NCI-H1694 (cell line): ENCODE measurements at regions not wholly inside any gene's neighbourhood (a gene's known extent, or its start where the extent isn't known, plus 50 kb on each side); places are given as distances from the start of the nearest gene placed in this dataset.
A peak's percentile ranks its signal among the peaks of the same experiment; 100 is the strongest.

Experiments used
- DNase-seq: peaks from one replicate; lab custom pipeline; 2025; lab: John Stamatoyannopoulos, UW

DNA sequence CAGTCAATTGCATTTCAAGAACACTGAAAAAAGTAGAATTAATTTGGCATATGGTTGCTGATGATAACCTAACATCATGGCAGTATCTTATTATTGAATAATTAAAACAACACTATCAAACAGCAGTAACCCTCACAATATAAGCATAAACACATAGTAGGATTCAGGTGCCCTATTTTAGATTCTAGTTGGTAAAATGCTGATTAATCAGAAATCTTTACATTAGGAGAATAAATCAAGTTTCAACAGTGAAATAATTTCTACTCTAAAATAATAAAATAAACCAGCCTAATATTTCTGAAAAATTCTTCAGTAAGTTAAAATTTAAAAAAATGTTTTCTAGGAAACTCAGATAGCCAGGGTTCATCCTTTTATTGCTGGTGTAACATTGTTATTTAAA, 76.4 kb upstream of the NUDT12 start:
- DNase-seq, result no peak

DNA sequence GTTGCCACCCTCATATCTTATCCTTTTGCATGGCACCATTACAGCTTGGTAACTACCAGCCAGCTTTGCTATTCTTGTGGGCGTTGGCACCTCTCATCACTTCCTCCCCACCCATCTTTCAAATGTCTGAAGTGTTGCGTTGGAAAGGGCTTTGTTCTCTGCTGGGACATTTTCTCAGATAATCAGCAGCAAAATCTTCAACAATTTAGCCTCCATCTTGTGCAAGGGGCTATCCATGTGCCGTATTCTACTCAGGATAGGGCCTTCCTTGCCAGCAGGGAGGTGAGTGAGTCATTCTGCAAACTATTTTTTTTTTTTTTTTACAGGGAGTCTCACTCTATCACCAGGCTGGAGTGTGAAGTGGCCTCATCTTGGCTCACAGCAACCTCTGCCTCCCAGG, 62.1 kb upstream of the NUDT12 start:
- DNase-seq, result no peak

DNA sequence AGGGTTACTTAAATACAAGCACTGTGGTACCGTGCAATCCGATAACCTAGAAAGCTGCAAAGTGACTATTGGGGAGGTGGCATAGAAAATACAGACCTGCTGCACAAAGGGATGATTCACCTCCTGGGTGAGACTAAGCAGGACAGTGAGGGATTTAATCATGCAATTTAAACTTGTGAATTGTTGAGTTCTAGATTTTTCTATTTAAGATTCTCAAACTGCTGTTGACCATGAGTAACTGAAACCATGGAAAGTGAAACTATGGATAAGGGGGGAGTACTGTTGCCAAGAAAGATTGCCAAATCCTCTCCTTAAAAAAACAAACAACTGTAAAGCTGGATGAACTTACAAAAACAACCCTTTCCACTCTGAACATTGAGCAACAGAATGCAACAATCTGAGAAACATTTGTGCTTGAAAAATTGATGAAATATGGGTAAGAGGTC, 61.5 kb upstream of the NUDT12 start:
- DNase-seq, result no peak

DNA sequence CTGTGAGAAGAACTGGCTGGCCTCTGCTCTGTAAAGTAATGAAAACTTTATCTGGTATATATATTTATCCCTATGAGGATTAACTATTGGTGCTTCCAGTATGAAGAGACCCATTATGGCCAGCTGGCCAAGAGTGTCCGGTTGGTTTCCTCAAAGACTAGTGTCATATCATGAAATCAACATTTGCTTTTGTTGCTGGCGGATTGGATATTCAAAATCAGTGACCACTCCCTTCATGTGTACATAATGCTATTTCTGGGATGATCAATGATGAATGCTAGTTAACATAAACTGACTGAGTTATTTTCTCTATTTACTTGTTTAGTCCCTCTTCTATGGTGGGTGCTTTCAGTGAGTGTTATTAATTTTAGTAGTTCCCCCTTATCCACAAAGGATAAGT, 60.8 kb upstream of the NUDT12 start:
- DNase-seq, result no peak

DNA sequence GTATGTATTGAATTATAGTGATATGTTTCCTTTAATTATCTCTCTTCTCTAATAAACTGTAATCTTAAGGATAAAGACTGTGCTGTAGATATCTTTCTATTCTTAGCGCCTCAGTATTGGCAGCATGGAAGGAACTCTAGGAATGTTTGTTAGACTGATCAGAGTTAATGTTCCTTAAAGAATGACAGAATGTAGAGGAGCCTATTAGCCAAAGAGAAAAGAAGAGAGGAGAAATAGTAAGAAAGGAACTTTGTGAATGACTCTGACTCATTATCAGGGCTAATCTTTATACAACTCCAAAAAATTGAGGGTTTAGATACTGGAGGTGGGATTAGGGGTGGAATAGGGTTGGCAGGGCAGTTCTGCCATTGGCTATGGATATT, 59.0 kb upstream of the NUDT12 start:
- no peak for DNase-seq

DNA sequence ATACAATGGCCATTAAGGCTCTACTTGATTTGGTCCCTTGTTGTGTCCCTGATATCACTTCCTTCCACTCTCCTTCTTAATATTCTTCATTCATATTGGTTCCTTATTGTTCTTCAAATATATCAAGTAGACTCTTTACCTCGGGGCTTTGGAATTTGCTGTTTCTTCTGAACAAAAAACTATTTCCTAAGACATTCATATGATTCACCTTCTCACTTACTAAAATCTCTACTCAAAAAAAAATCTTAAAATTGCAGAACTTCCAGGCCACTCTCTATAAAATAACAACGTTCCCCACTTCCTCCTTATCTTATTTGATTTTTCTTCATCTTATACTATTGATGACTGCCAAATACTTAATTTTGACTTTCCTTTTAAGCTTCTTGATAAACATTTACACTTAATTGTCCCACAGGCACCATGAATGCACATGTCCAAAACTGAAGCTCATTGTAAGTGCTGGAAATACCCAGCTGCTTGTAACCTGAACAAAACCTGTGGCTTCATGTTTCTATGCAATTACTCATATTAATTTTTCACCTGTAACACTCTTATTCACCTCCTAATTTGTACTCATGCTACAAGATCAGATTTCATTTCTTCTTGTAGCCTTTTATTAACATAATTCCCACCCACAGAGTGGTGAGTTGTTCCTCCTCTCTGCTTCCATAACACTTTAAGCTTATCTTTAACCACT, 58.4 kb upstream of the NUDT12 start:
- no peak for DNase-seq

DNA sequence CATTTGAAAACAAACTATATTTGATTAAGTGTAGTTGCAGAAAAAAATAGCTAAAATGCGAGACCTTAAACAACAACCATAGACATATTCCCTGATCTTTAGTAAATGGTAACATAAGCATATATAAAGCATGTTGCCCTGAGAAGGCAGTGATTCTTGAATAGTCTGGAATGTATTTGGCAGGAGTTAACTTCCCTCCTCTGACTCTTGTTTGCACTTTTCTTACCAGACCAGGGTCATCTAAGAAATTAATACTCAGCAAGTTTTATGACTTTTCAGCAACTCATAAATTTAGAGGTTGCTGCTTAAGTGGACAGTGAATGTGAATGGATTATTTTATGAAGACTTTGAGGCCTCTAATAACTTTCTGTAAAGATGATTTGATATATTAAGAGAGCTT, 55.3 kb upstream of the NUDT12 start:
- DNase-seq, result no peak

DNA sequence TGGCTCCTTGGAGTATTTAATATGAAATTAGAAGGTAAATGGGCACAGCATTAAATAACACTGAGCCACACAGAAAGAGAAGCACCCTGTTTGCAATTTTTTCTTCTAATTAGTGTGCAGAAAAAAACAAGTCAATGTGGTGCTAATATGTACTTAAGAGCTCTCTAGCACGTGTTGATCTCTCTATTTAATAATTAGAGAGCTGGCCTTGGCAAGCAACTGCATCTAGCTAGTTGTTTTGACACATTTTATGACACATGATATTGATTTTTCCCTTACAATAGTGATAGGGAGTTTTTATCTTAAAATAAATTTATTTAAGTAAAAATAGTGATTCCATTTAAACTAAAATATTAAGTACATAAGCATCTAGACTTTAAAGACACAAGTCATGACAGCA, 54.5 kb upstream of the NUDT12 start:
- DNase-seq, result peak; percentile 8

DNA sequence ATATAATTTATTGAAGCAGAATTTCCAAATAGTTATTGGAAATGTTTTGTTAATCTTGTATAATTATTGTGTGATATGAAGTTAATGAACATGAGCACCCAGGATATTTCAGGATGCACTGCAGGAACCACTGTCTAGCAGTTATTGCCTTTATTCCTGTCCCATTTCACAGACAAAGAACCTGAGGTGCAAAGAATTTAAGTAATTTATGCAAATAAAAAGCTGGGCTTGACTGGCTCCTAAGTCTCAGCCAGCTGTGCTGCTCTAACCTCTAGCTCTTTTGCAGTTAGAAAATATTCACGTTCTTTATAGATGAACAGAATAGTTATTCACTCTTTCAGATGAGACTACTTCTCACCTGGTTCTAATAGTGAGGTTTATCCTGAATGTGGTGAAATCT, 50.0 kb upstream of the NUDT12 start:
- DNase-seq, result no peak
